Nephron progenitor cell (in vitro differentiated cells): ENCODE measurements at regions not wholly inside any gene's neighbourhood (a gene's known extent, or its start where the extent isn't known, plus 50 kb on each side); places are given as distances from the start of the nearest gene placed in this dataset.
"Not testable (repeated sequence)": the region's sequence is repeated elsewhere in the genome, so short reads cannot be mapped to it uniquely, and the experiment has no call there.

Source experiments
- DNase-seq: peaks from one replicate; pipeline ENCODE4 v3.0.0; 2021
- H3K27ac Mint-ChIP-seq: 2 replicates; pipeline ENCODE4 v1.8.0; 2021; ENCODE audit warnings: mild to moderate bottlenecking, moderate library complexity, mixed read lengths
- H3K27me3 Mint-ChIP-seq: 2 replicates; pipeline ENCODE4 v1.8.0; 2021; ENCODE audit warnings: mild to moderate bottlenecking, low read depth, mixed read lengths; ENCODE audit not compliant: poor library complexity
- H3K36me3 Mint-ChIP-seq: 2 replicates; pipeline ENCODE4 v1.8.0; 2021; ENCODE audit warnings: low read depth, mixed read lengths
- H3K4me1 Mint-ChIP-seq: 2 replicates; pipeline ENCODE4 v1.8.0; 2021; ENCODE audit warnings: mixed read lengths
- H3K4me3 Mint-ChIP-seq: 2 replicates; pipeline ENCODE4 v1.8.0; 2021; ENCODE audit warnings: mild to moderate bottlenecking, moderate library complexity, mixed read lengths
- H3K9me3 Mint-ChIP-seq: 2 replicates; pipeline ENCODE4 v1.8.0; 2021; ENCODE audit warnings: mild to moderate bottlenecking, moderate library complexity, mixed read lengths
- CTCF ChIP-seq: fragments of 200-600 bp; sonication (generic); IDR thresholded peaks from 2 replicates; pipeline ENCODE4 v1.5.0; 2021; ENCODE audit warnings: antibody characterized with exemption

- peaks cover 4% of the 10 kb centered on the region for H3K9me3 Mint-ChIP-seq
- H3K27me3 Mint-ChIP-seq, result peaks cover 3% of the 10 kb centered on the region
- no peak for DNase-seq
- no peak overlapping the region for H3K4me3 Mint-ChIP-seq
- TF ChIP-seq CTCF, result no peak
- H3K36me3 Mint-ChIP-seq, result no peaks in the 10 kb centered on the region
- H3K27ac Mint-ChIP-seq, result no peak overlapping the region
- H3K4me1 Mint-ChIP-seq, result no peaks in the 10 kb centered on the region
Observed at GRCh38 chr20:16865406-16865805, 117.2 kb downstream of the OTOR start.

- H3K4me3 Mint-ChIP-seq, DNase-seq, H3K36me3 Mint-ChIP-seq, H3K4me1 Mint-ChIP-seq, H3K27me3 Mint-ChIP-seq, H3K9me3 Mint-ChIP-seq, H3K27ac Mint-ChIP-seq: not testable (repeated sequence)
Observed at GRCh38 chr20:16873124-16873523, 125.0 kb downstream of the OTOR start.

- H3K9me3 Mint-ChIP-seq, result peaks cover 5% of the 10 kb centered on the region
Observed at GRCh38 chr20:16877053-16877554, 128.9 kb downstream of the OTOR start.

GRCh38 chr20:16885746-16886145 lies 137.6 kb downstream of the OTOR start:
- Mint-ChIP-seq H3K9me3 (peaks cover 6% of the 10 kb centered on the region), H3K36me3 (no peaks in the 10 kb centered on the region), H3K4me3 (no peak overlapping the region), H3K4me1 (no peaks in the 10 kb centered on the region), H3K27ac (no peak overlapping the region), H3K27me3 (no peaks in the 10 kb centered on the region)
- no peak for TF ChIP-seq CTCF
- no peak for DNase-seq

More at GRCh38 chr20:16877053-16877554, 128.9 kb downstream of the OTOR start:
- Mint-ChIP-seq H3K36me3 (no peaks in the 10 kb centered on the region), H3K27me3 (no peaks in the 10 kb centered on the region), H3K4me3 (no peak overlapping the region), H3K27ac (no peak overlapping the region), H3K4me1 (no peaks in the 10 kb centered on the region)
- no peak for TF ChIP-seq CTCF
- DNase-seq, result no peak

- Mint-ChIP-seq H3K36me3 (no peaks in the 10 kb centered on the region), H3K27ac (no peak overlapping the region), H3K27me3 (peaks cover 7% of the 10 kb centered on the region), H3K4me1 (no peaks in the 10 kb centered on the region), H3K9me3 (no peaks in the 10 kb centered on the region), H3K4me3 (no peak overlapping the region)
- TF ChIP-seq CTCF, result no peak
- DNase-seq, result no peak
Observed at GRCh38 chr20:16898433-16898832, 150.3 kb downstream of the OTOR start.

- Mint-ChIP-seq H3K27ac (no peak overlapping the region), H3K4me1 (no peaks in the 10 kb centered on the region), H3K4me3 (no peak overlapping the region), H3K9me3 (peaks cover under 1% of the 10 kb centered on the region), H3K27me3 (peaks cover 7% of the 10 kb centered on the region), H3K36me3 (no peaks in the 10 kb centered on the region)
- TF ChIP-seq CTCF, result no peak
- no peak for DNase-seq
Observed at GRCh38 chr20:16902662-16903061, 154.5 kb downstream of the OTOR start.
